WTC11 (cell line): ENCODE measurements at regions not wholly inside any gene's neighbourhood (a gene's known extent, or its start where the extent isn't known, plus 50 kb on each side); places are given as distances from the start of the nearest gene placed in this dataset.

Experiments
- ATAC-seq: fragments of 200-7000 bp; cut with Tn5 transposase; 2 replicates; pipeline ENCODE4 v1.10.0; 2021; ENCODE audit warnings: mild to moderate bottlenecking, moderate library complexity
- CTCF ChIA-PET: fragments of 300-600 bp; sonication (Branson Sonifier 250); formaldehyde crosslinking; loops from one replicate; lab custom pipeline; 2021; ENCODE audit warnings: antibody characterized with exemption; lab: Charles Lee
- POLR2A ChIA-PET: fragments of 350-600 bp; sonication (Branson Sonifier 250); formaldehyde crosslinking; loops from one replicate; lab custom pipeline; 2021; ENCODE audit warnings: antibody characterized with exemption; lab: Charles Lee
- DNase-seq: peaks from one replicate; pipeline ENCODE4 v3.0.0; 2021; ENCODE audit warnings: low spot score
- H3K27ac Mint-ChIP-seq: 2 replicates; pipeline ENCODE4 v1.8.0; 2021; ENCODE audit warnings: mixed read lengths
- H3K27me3 Mint-ChIP-seq: 2 replicates; pipeline ENCODE4 v1.8.0; 2021; ENCODE audit warnings: low read depth, mild to moderate bottlenecking, moderate library complexity, mixed read lengths
- H3K36me3 Mint-ChIP-seq: 2 replicates; pipeline ENCODE4 v1.8.0; 2021; ENCODE audit warnings: mixed read lengths
- H3K4me1 Mint-ChIP-seq: 2 replicates; pipeline ENCODE4 v1.8.0; 2022; ENCODE audit warnings: mixed read lengths
- H3K4me3 Mint-ChIP-seq: 2 replicates; pipeline ENCODE4 v1.8.0; 2021; ENCODE audit warnings: mild to moderate bottlenecking, moderate library complexity, mixed read lengths
- H3K9me3 Mint-ChIP-seq: 2 replicates; pipeline ENCODE4 v1.8.0; 2021; ENCODE audit warnings: mixed read lengths
- ARID4B ChIP-seq: sonication (generic); formaldehyde crosslinking; IDR thresholded peaks from 2 replicates; pipeline ENCODE4 v1.8.0; 2023; ENCODE audit warnings: missing genetic modification reagents, mild to moderate bottlenecking, borderline replicate concordance
- ATF6 ChIP-seq: sonication (generic); formaldehyde crosslinking; IDR thresholded peaks from 2 replicates; pipeline ENCODE4 v1.8.1; 2023; ENCODE audit warnings: mild to moderate bottlenecking, missing genetic modification reagents
- CBFB ChIP-seq: sonication (generic); formaldehyde crosslinking; IDR thresholded peaks from 2 replicates; pipeline ENCODE4 v1.8.1; 2022; ENCODE audit warnings: mild to moderate bottlenecking, low read depth, missing genetic modification reagents
- CREB1 ChIP-seq: sonication (generic); formaldehyde crosslinking; IDR thresholded peaks from 2 replicates; pipeline ENCODE4 v1.8.0; 2023; ENCODE audit warnings: mild to moderate bottlenecking, missing genetic modification reagents
- E2F1 ChIP-seq: sonication (generic); formaldehyde crosslinking; IDR thresholded peaks from 2 replicates; pipeline ENCODE4 v1.8.0; 2022; ENCODE audit warnings: mild to moderate bottlenecking, missing genetic modification reagents
- EMX1 ChIP-seq: fragments of 250-450 bp; sonication (Bioruptor Pico); IDR thresholded peaks from 2 replicates; pipeline ENCODE4 v1.8.0; 2021; ENCODE audit warnings: mild to moderate bottlenecking
- ERG ChIP-seq: fragments of 250-450 bp; sonication (Bioruptor Pico); IDR thresholded peaks from 2 replicates; pipeline ENCODE4 v1.8.0; 2021; ENCODE audit warnings: mild to moderate bottlenecking
- FOXK1 ChIP-seq: sonication (generic); formaldehyde crosslinking; IDR thresholded peaks from 2 replicates; pipeline ENCODE4 v1.8.0; 2022; ENCODE audit warnings: mild to moderate bottlenecking, moderate library complexity, missing genetic modification reagents
- FOXP4 ChIP-seq: sonication (generic); formaldehyde crosslinking; IDR thresholded peaks from 2 replicates; pipeline ENCODE4 v1.8.0; 2022; ENCODE audit warnings: mild to moderate bottlenecking, missing genetic modification reagents
- IRF2 ChIP-seq: sonication (generic); formaldehyde crosslinking; IDR thresholded peaks from 2 replicates; pipeline ENCODE4 v1.8.0; 2022; ENCODE audit warnings: low read depth, missing genetic modification reagents, borderline replicate concordance
- NFYB ChIP-seq: sonication (generic); formaldehyde crosslinking; conservative IDR thresholded peaks from 2 replicates; pipeline ENCODE4 v1.8.0; 2022; ENCODE audit warnings: low read depth, missing genetic modification reagents
- PRRX2 ChIP-seq: fragments of 250-450 bp; sonication (Bioruptor Pico); IDR thresholded peaks from 2 replicates; pipeline ENCODE4 v1.8.0; 2021; ENCODE audit warnings: mild to moderate bottlenecking
- RELA ChIP-seq: sonication (generic); formaldehyde crosslinking; IDR thresholded peaks from 2 replicates; pipeline ENCODE4 v1.8.1; 2022; ENCODE audit warnings: missing genetic modification reagents, mild to moderate bottlenecking, borderline replicate concordance
- STAT6 ChIP-seq: sonication (generic); formaldehyde crosslinking; conservative IDR thresholded peaks from 2 replicates; pipeline ENCODE4 v1.8.1; 2023; ENCODE audit warnings: mild to moderate bottlenecking, low read depth, missing genetic modification reagents, moderate library complexity
- TF ChIP-seq, protein P1 (sequence below): sonication (generic); formaldehyde crosslinking; IDR thresholded peaks from 2 replicates; pipeline ENCODE4 v1.8.1; 2023; ENCODE audit warnings: mild to moderate bottlenecking, missing genetic modification reagents, moderate library complexity
- TF ChIP-seq, protein P2 (sequence below): sonication (generic); formaldehyde crosslinking; IDR thresholded peaks from 2 replicates; pipeline ENCODE4 v1.8.1; 2022; ENCODE audit warnings: mild to moderate bottlenecking, moderate library complexity, missing genetic modification reagents
- TF ChIP-seq, protein P3 (sequence below): sonication (generic); formaldehyde crosslinking; IDR thresholded peaks from 2 replicates; pipeline ENCODE4 v1.8.1; 2023; ENCODE audit warnings: mild to moderate bottlenecking, moderate library complexity, missing genetic modification reagents

- no peak for TF ChIP-seq IRF2 (CRISPR knock-in tag)
- no peak for TF ChIP-seq FOXK1 (CRISPR knock-in tag)
- TF ChIP-seq NFYB (CRISPR knock-in tag): no peak
- no peak for TF ChIP-seq PRRX2 (CRISPR knock-in tag)
- no peak for TF ChIP-seq E2F1 (CRISPR knock-in tag)
- no peak for TF ChIP-seq STAT6
- TF ChIP-seq CBFB: no peak
- TF ChIP-seq, protein P1, sequence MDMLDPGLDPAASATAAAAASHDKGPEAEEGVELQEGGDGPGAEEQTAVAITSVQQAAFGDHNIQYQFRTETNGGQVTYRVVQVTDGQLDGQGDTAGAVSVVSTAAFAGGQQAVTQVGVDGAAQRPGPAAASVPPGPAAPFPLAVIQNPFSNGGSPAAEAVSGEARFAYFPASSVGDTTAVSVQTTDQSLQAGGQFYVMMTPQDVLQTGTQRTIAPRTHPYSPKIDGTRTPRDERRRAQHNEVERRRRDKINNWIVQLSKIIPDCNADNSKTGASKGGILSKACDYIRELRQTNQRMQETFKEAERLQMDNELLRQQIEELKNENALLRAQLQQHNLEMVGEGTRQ (CRISPR knock-in tag): no peak
Observed at GRCh38 chr1:59085101-59085500, 211.8 kb upstream of the FGGY start (continued).

- peaks cover 11% of the 10 kb centered on the region for H3K36me3 Mint-ChIP-seq
- no peak overlapping the region for H3K27ac Mint-ChIP-seq
- ChIA-PET CTCF (interaction anchor here (0.6 kb wide), 1 partner anchor 17 kb away, joined by 3 read pairs; no protein-coding TSS in a partner anchor), POLR2A (no interaction called here)
- no peak for DNase-seq
- no peak for ATAC-seq
- peaks cover 15% of the 10 kb centered on the region for H3K9me3 Mint-ChIP-seq
- no peak overlapping the region for H3K4me3 Mint-ChIP-seq
- H3K4me1 Mint-ChIP-seq: peaks cover 26% of the 10 kb centered on the region
- no peaks in the 10 kb centered on the region for H3K27me3 Mint-ChIP-seq
- TF ChIP-seq CREB1 (CRISPR knock-in tag): no peak
- no peak for TF ChIP-seq FOXP4 (CRISPR knock-in tag)
- TF ChIP-seq, protein P2, sequence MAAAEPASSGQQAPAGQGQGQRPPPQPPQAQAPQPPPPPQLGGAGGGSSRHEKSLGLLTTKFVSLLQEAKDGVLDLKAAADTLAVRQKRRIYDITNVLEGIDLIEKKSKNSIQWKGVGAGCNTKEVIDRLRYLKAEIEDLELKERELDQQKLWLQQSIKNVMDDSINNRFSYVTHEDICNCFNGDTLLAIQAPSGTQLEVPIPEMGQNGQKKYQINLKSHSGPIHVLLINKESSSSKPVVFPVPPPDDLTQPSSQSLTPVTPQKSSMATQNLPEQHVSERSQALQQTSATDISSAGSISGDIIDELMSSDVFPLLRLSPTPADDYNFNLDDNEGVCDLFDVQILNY: no peak
- no peak for TF ChIP-seq EMX1 (CRISPR knock-in tag)
- TF ChIP-seq ATF6: no peak
- TF ChIP-seq NFYB (CRISPR knock-in tag): no peak
- TF ChIP-seq RELA (CRISPR knock-in tag): no peak
- TF ChIP-seq, protein P3, sequence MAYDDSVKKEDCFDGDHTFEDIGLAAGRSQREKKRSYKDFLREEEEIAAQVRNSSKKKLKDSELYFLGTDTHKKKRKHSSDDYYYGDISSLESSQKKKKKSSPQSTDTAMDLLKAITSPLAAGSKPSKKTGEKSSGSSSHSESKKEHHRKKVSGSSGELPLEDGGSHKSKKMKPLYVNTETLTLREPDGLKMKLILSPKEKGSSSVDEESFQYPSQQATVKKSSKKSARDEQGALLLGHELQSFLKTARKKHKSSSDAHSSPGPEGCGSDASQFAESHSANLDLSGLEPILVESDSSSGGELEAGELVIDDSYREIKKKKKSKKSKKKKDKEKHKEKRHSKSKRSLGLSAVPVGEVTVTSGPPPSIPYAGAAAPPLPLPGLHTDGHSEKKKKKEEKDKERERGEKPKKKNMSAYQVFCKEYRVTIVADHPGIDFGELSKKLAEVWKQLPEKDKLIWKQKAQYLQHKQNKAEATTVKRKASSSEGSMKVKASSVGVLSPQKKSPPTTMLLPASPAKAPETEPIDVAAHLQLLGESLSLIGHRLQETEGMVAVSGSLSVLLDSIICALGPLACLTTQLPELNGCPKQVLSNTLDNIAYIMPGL (CRISPR knock-in tag): no peak
- TF ChIP-seq ERG (CRISPR knock-in tag): no peak
- no peak for TF ChIP-seq ARID4B (CRISPR knock-in tag)
Observed at GRCh38 chr1:59089036-59089798, 207.7 kb upstream of the FGGY start.
